AG04450 (cell line): ENCODE measurements at regions not wholly inside any gene's neighbourhood (a gene's known extent, or its start where the extent isn't known, plus 50 kb on each side); places are given as distances from the start of the nearest gene placed in this dataset.

Source experiments
- CTCF ChIA-PET: fragments of 300-600, 350-600 bp; formaldehyde crosslinking; extraction: SDS; loops from one replicate; lab custom pipeline; 2022; ENCODE audit warnings: antibody characterized with exemption, inconsistent platforms; lab: Charles Lee
- POLR2A ChIA-PET: fragments of 350-600 bp; formaldehyde crosslinking; extraction: SDS; loops from one replicate; lab custom pipeline; 2021; ENCODE audit warnings: antibody characterized with exemption, inconsistent platforms; lab: Yijun Ruan, JAX
- DNase-seq: peaks from one replicate; pipeline ENCODE4 v3.0.0-alpha.2; 2011; ENCODE audit warnings: low read depth, low spot score
- H3K27ac ChIP-seq: one replicate; pipeline ENCODE4 v1.5.1; 2012; ENCODE audit warnings: low read depth, low read length, control low read depth
- H3K27me3 ChIP-seq: one replicate; pipeline ENCODE4 v1.6.0; 2012; ENCODE audit warnings: low read length; ENCODE audit not compliant: control insufficient read depth, insufficient read depth
- H3K4me3 ChIP-seq: 2 replicates; pipeline ENCODE4 v1.5.1; 2011; ENCODE audit warnings: mild to moderate bottlenecking, low read depth, low read length, control low read depth
- H3K9me3 ChIP-seq: 2 replicates; pipeline ENCODE4 v1.5.1; 2012; ENCODE audit warnings: low read length; ENCODE audit not compliant: control insufficient read depth, insufficient read depth
- CTCF ChIP-seq: IDR thresholded peaks from 2 replicates; pipeline ENCODE4 v1.5.1; 2011; ENCODE audit warnings: low read depth, low read length, control low read depth, inconsistent platforms

- H3K27ac ChIP-seq = no peak overlapping the region
- TF ChIP-seq CTCF = no peak
- ChIA-PET CTCF (no interaction called here), POLR2A (no interaction called here)
- no peak overlapping the region for H3K4me3 ChIP-seq
- H3K9me3 ChIP-seq = no peaks in the 10 kb centered on the region
- no peak for DNase-seq
- H3K27me3 ChIP-seq = peaks cover 3% of the 10 kb centered on the region
These were observed 56.2 kb upstream of the RAPGEF2 start for GRCh38 chr4:159046683-159047082.

GRCh38 chr4:159047478-159048165, 55.3 kb upstream of the RAPGEF2 start:
- Histone ChIP-seq H3K27me3 (no peaks in the 10 kb centered on the region), H3K4me3 (peak overlapping the region; percentile 32; the same call in 1 of the 2 replicates), H3K9me3 (no peaks in the 10 kb centered on the region), H3K27ac (no peak overlapping the region)
- CTCF ChIA-PET = no interaction called here
- POLR2A ChIA-PET = interaction anchor here (0.6 to 1.0 kb wide), 2 partner anchors 77 to 360 kb away, joined by 3 read pairs; no protein-coding TSS in a partner anchor
- DNase-seq = no peak
- TF ChIP-seq CTCF = no peak

GRCh38 chr4:159048166-159048886, 54.6 kb upstream of the RAPGEF2 start:
- CTCF ChIA-PET = no interaction called here
- Histone ChIP-seq H3K27me3 (no peaks in the 10 kb centered on the region), H3K27ac (peak overlapping the region; percentile 22), H3K9me3 (no peaks in the 10 kb centered on the region), H3K4me3 (peak overlapping the region; percentile 32)
- POLR2A ChIA-PET = interaction anchor here (0.6 to 1.0 kb wide), 2 partner anchors 78 to 359 kb away, joined by 3 read pairs; no protein-coding TSS in a partner anchor
- peak; percentile 43 for DNase-seq
- TF ChIP-seq CTCF = no peak

DNA sequence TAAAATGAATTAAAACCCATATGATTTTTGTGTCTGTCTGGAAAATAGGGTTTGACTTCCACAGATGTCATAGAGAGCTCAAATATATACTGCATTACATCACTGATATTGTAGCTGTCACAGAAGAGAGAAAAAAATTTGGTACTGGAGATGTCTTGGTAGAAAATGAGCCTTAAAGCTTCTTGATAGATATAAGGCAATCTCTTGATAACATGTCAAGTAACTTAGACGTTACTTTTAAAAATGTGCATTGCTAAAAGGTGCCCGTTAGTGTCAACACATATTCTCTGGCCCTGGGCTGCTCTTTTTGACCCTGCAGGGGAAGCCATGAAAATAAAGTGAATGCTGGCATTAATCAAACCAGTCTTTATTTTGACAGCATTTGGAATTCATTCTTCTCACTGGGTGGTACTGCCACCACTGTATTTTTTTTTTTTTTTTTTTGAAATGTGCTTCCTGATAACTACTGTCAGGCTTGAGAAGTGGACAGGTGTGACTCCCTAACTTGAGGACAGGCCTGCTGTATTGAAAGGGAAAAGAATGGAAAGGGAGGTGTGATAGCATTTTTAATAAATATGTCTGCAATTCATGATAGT, 53.0 kb upstream of the RAPGEF2 start:
- no peak overlapping the region for H3K27ac ChIP-seq
- no peak for DNase-seq
- no peak overlapping the region for H3K4me3 ChIP-seq
- peaks cover 4% of the 10 kb centered on the region for H3K27me3 ChIP-seq
- CTCF ChIA-PET = no interaction called here
- POLR2A ChIA-PET = no interaction called here
- TF ChIP-seq CTCF = no peak
- H3K9me3 ChIP-seq = no peaks in the 10 kb centered on the region
